HepG2 (cell line): ENCODE measurements at regions not wholly inside any gene's neighbourhood (a gene's known extent, or its start where the extent isn't known, plus 50 kb on each side); places are given as distances from the start of the nearest gene placed in this dataset.

Experiments
- AKAP8 ChIP-seq: sonication (generic); formaldehyde crosslinking; IDR thresholded peaks from 2 replicates; pipeline ENCODE4 v1.5.1; 2020; ENCODE audit warnings: mild to moderate bottlenecking, missing genetic modification reagents
- ELF4 ChIP-seq: sonication (generic); formaldehyde crosslinking; IDR thresholded peaks from 2 replicates; pipeline ENCODE4 v1.5.0; 2020; ENCODE audit warnings: missing genetic modification reagents, mild to moderate bottlenecking, moderate library complexity, borderline replicate concordance
- MATR3 ChIP-seq: sonication (generic); formaldehyde crosslinking; IDR thresholded peaks from 2 replicates; pipeline ENCODE4 v1.4.0; 2020; ENCODE audit warnings: missing genetic modification reagents
- SP5 ChIP-seq: IDR thresholded peaks from 2 replicates; pipeline ENCODE4 v1.6.1; 2016; ENCODE audit warnings: low read depth, borderline replicate concordance
- U2AF2 ChIP-seq: fragments of 200-400 bp; formaldehyde crosslinking; IDR thresholded peaks from 2 replicates; pipeline ENCODE4 v1.6.1; 2017; ENCODE audit warnings: low read depth, mild to moderate bottlenecking, low read length
- ZNF251 ChIP-seq: sonication (generic); formaldehyde crosslinking; IDR thresholded peaks from 2 replicates; pipeline ENCODE4 v1.9.0; 2021; ENCODE audit warnings: mild to moderate bottlenecking, missing genetic modification reagents
- ZNF563 ChIP-seq: sonication (generic); formaldehyde crosslinking; IDR thresholded peaks from 2 replicates; pipeline ENCODE4 v1.8.0; 2022; ENCODE audit warnings: mild to moderate bottlenecking, moderate library complexity, missing genetic modification reagents
- ZNF615 ChIP-seq: sonication (generic); formaldehyde crosslinking; IDR thresholded peaks from 2 replicates; pipeline ENCODE4 v1.5.0; 2020; ENCODE audit warnings: mild to moderate bottlenecking, missing genetic modification reagents, borderline replicate concordance
- ZNF674 ChIP-seq: sonication (generic); formaldehyde crosslinking; IDR thresholded peaks from 2 replicates; pipeline ENCODE4 v1.5.0; 2020; ENCODE audit warnings: low read depth, mild to moderate bottlenecking, missing genetic modification reagents
- TF ChIP-seq, protein P1 (sequence below): sonication (generic); formaldehyde crosslinking; conservative IDR thresholded peaks from 2 replicates; pipeline ENCODE4 v1.8.0; 2022; ENCODE audit warnings: mild to moderate bottlenecking, moderate library complexity, missing genetic modification reagents
- TF ChIP-seq, protein P2 (sequence below): sonication (generic); formaldehyde crosslinking; IDR thresholded peaks from 2 replicates; pipeline ENCODE4 v1.8.0; 2022; ENCODE audit warnings: mild to moderate bottlenecking, missing genetic modification reagents, moderate library complexity
- TF ChIP-seq, protein P3 (sequence below): sonication (generic); formaldehyde crosslinking; IDR thresholded peaks from 2 replicates; pipeline ENCODE4 v1.5.0; 2020; ENCODE audit warnings: mild to moderate bottlenecking, missing genetic modification reagents
- TF ChIP-seq, protein P4 (sequence below): IDR thresholded peaks from 2 replicates; pipeline ENCODE4 v1.4.0; 2020; ENCODE audit warnings: mild to moderate bottlenecking, missing genetic modification reagents
- TF ChIP-seq, protein P5 (sequence below): sonication (generic); formaldehyde crosslinking; IDR thresholded peaks from 2 replicates; pipeline ENCODE4 v1.8.0; 2022; ENCODE audit warnings: mild to moderate bottlenecking, missing genetic modification reagents, moderate library complexity

DNA sequence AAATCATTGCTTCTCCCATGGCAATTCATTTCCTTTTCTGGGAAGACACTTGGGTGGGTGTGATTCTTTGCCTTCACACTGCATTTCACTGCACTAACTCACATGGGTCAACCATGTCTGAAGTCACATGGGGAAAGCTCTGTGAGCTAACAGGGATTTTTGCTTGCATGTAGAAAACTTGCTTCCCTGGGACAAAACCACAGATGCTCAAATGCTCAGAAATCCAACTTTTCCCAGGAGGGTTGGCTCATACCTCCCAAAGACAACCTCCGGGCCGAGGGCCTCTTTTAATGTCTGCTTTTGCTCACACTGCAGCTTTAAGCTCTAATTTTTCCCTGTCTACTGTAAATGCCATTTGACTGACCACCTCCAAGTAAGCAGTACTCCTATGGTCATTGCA is 1695.2 kb downstream of the STIM2 start (continued):
- TF ChIP-seq ZNF674 (no peak), AKAP8 (CRISPR knock-in tag) (no peak), SP5 (no peak), U2AF2 (no peak), ELF4 (CRISPR knock-in tag) (no peak), ZNF563 (no peak), MATR3 (CRISPR knock-in tag) (no peak), ZNF251 (no peak), ZNF615 (no peak)
- TF ChIP-seq, protein P1, sequence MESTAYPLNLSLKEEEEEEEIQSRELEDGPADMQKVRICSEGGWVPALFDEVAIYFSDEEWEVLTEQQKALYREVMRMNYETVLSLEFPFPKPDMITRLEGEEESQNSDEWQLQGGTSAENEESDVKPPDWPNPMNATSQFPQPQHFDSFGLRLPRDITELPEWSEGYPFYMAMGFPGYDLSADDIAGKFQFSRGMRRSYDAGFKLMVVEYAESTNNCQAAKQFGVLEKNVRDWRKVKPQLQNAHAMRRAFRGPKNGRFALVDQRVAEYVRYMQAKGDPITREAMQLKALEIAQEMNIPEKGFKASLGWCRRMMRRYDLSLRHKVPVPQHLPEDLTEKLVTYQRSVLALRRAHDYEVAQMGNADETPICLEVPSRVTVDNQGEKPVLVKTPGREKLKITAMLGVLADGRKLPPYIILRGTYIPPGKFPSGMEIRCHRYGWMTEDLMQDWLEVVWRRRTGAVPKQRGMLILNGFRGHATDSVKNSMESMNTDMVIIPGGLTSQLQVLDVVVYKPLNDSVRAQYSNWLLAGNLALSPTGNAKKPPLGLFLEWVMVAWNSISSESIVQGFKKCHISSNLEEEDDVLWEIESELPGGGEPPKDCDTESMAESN (CRISPR knock-in tag), result no peak
- TF ChIP-seq, protein P2, sequence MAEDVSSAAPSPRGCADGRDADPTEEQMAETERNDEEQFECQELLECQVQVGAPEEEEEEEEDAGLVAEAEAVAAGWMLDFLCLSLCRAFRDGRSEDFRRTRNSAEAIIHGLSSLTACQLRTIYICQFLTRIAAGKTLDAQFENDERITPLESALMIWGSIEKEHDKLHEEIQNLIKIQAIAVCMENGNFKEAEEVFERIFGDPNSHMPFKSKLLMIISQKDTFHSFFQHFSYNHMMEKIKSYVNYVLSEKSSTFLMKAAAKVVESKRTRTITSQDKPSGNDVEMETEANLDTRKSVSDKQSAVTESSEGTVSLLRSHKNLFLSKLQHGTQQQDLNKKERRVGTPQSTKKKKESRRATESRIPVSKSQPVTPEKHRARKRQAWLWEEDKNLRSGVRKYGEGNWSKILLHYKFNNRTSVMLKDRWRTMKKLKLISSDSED (CRISPR knock-in tag), result no peak
- TF ChIP-seq, protein P3, sequence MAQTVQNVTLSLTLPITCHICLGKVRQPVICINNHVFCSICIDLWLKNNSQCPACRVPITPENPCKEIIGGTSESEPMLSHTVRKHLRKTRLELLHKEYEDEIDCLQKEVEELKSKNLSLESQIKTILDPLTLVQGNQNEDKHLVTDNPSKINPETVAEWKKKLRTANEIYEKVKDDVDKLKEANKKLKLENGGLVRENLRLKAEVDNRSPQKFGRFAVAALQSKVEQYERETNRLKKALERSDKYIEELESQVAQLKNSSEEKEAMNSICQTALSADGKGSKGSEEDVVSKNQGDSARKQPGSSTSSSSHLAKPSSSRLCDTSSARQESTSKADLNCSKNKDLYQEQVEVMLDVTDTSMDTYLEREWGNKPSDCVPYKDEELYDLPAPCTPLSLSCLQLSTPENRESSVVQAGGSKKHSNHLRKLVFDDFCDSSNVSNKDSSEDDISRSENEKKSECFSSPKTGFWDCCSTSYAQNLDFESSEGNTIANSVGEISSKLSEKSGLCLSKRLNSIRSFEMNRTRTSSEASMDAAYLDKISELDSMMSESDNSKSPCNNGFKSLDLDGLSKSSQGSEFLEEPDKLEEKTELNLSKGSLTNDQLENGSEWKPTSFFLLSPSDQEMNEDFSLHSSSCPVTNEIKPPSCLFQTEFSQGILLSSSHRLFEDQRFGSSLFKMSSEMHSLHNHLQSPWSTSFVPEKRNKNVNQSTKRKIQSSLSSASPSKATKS (CRISPR knock-in tag), result no peak
- TF ChIP-seq, protein P4, sequence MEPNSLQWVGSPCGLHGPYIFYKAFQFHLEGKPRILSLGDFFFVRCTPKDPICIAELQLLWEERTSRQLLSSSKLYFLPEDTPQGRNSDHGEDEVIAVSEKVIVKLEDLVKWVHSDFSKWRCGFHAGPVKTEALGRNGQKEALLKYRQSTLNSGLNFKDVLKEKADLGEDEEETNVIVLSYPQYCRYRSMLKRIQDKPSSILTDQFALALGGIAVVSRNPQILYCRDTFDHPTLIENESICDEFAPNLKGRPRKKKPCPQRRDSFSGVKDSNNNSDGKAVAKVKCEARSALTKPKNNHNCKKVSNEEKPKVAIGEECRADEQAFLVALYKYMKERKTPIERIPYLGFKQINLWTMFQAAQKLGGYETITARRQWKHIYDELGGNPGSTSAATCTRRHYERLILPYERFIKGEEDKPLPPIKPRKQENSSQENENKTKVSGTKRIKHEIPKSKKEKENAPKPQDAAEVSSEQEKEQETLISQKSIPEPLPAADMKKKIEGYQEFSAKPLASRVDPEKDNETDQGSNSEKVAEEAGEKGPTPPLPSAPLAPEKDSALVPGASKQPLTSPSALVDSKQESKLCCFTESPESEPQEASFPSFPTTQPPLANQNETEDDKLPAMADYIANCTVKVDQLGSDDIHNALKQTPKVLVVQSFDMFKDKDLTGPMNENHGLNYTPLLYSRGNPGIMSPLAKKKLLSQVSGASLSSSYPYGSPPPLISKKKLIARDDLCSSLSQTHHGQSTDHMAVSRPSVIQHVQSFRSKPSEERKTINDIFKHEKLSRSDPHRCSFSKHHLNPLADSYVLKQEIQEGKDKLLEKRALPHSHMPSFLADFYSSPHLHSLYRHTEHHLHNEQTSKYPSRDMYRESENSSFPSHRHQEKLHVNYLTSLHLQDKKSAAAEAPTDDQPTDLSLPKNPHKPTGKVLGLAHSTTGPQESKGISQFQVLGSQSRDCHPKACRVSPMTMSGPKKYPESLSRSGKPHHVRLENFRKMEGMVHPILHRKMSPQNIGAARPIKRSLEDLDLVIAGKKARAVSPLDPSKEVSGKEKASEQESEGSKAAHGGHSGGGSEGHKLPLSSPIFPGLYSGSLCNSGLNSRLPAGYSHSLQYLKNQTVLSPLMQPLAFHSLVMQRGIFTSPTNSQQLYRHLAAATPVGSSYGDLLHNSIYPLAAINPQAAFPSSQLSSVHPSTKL, result no peak
- TF ChIP-seq, protein P5, sequence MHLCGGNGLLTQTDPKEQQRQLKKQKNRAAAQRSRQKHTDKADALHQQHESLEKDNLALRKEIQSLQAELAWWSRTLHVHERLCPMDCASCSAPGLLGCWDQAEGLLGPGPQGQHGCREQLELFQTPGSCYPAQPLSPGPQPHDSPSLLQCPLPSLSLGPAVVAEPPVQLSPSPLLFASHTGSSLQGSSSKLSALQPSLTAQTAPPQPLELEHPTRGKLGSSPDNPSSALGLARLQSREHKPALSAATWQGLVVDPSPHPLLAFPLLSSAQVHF (CRISPR knock-in tag), result no peak
